Activated T-cell treated with anti-CD3 and anti-CD28 coated beads for 48 hours (primary cell): ENCODE measurements at regions not wholly inside any gene's neighbourhood (a gene's known extent, or its start where the extent isn't known, plus 50 kb on each side); places are given as distances from the start of the nearest gene placed in this dataset.

Experiments used
- DNase-seq: peaks from one replicate; pipeline ENCODE4 v3.0.0-alpha.2; 2020; ENCODE audit warnings: low read depth

- no peak for DNase-seq
Measured at GRCh38 chr10:128530301-128530700, 404.1 kb upstream of the MKI67 start.

- DNase-seq: no peak
Measured at GRCh38 chr10:128530946-128531345, 404.7 kb upstream of the MKI67 start.

- DNase-seq: no peak
Measured at GRCh38 chr10:128534686-128535085, 408.5 kb upstream of the MKI67 start.

- DNase-seq: no peak
Measured at GRCh38 chr10:128536259-128536658, 410.0 kb upstream of the MKI67 start.

GRCh38 chr10:128537834-128538330, 411.7 kb upstream of the MKI67 start:
- DNase-seq: no peak

GRCh38 chr10:128538671-128539070, 412.4 kb upstream of the MKI67 start:
- no peak for DNase-seq

GRCh38 chr10:128539510-128540127, 413.4 kb upstream of the MKI67 start:
- DNase-seq: no peak

- DNase-seq: no peak
Measured at GRCh38 chr10:128540128-128540762, 414.0 kb upstream of the MKI67 start.

- no peak for DNase-seq
Measured at GRCh38 chr10:128540781-128541761, 414.8 kb upstream of the MKI67 start.

GRCh38 chr10:128541926-128542475, 415.8 kb upstream of the MKI67 start:
- no peak for DNase-seq

- DNase-seq: no peak
Measured at GRCh38 chr10:128542659-128543058, 416.4 kb upstream of the MKI67 start.

GRCh38 chr10:128543151-128543550, 416.9 kb upstream of the MKI67 start:
- no peak for DNase-seq

- DNase-seq: no peak
Measured at GRCh38 chr10:128545216-128545615, 419.0 kb upstream of the MKI67 start.

GRCh38 chr10:128546651-128547165, 420.5 kb upstream of the MKI67 start:
- no peak for DNase-seq

GRCh38 chr10:128549101-128549608, 422.9 kb upstream of the MKI67 start:
- no peak for DNase-seq

GRCh38 chr10:128550045-128550444, 423.8 kb upstream of the MKI67 start:
- DNase-seq: no peak

- DNase-seq: no peak
Measured at GRCh38 chr10:128551475-128551874, 425.3 kb upstream of the MKI67 start.

- DNase-seq: no peak
Measured at GRCh38 chr10:128553755-128554154, 427.5 kb upstream of the MKI67 start.

- no peak for DNase-seq
Measured at GRCh38 chr10:128556182-128557110, 430.2 kb upstream of the MKI67 start.

- DNase-seq: no peak
Measured at GRCh38 chr10:128557149-128557710, 431.0 kb upstream of the MKI67 start.
